ENCODE measurements at regions not wholly inside any gene's neighbourhood (a gene's known extent, or its start where the extent isn't known, plus 50 kb on each side); places are given as distances from the start of the nearest gene placed in this dataset.

- no peak for DNase-seq
- ATAC-seq (ENCODE audit: poor library complexity): no peak
- intact Hi-C loops (cut with DNase I): no loop called here
Measured at GRCh38 chr6:14711704-14712379, 534.0 kb upstream of the JARID2 start.

GRCh38 chr6:14713008-14713960 is 532.6 kb upstream of the JARID2 start:
- intact Hi-C loops (cut with DNase I): no loop called here
- DNase-seq (peak; percentile 52), ATAC-seq (ENCODE audit: poor library complexity) (peak; percentile 91)

- intact Hi-C loops (cut with DNase I): no loop called here
- ATAC-seq (ENCODE audit: poor library complexity) (no peak), DNase-seq (no peak)
Measured at GRCh38 chr6:14713966-14714631, 531.8 kb upstream of the JARID2 start.

- ATAC-seq (ENCODE audit: poor library complexity): no peak
- intact Hi-C loops (cut with DNase I): no loop called here
- no peak for DNase-seq
Measured at GRCh38 chr6:14715076-14715475, 530.8 kb upstream of the JARID2 start.

GRCh38 chr6:14716499-14717146 is 529.2 kb upstream of the JARID2 start:
- intact Hi-C loops (cut with DNase I): no loop called here
- ATAC-seq (ENCODE audit: poor library complexity): no peak

GRCh38 chr6:14717307-14717706 is 528.6 kb upstream of the JARID2 start:
- ATAC-seq (ENCODE audit: poor library complexity) (no peak), DNase-seq (no peak)
- intact Hi-C loops (cut with DNase I): no loop called here

More at GRCh38 chr6:14716499-14717146, 529.2 kb upstream of the JARID2 start:
- no peak for DNase-seq

GRCh38 chr6:14718861-14719260 is 527.0 kb upstream of the JARID2 start:
- ATAC-seq (ENCODE audit: poor library complexity) (no peak), DNase-seq (no peak)
- intact Hi-C loops (cut with DNase I): no loop called here

- DNase-seq: no peak
- intact Hi-C loops (cut with DNase I): no loop called here
- ATAC-seq (ENCODE audit: poor library complexity): peak; percentile 51
Measured at GRCh38 chr6:14719270-14719669, 526.6 kb upstream of the JARID2 start.

GRCh38 chr6:14720411-14721102 is 525.3 kb upstream of the JARID2 start:
- DNase-seq: no peak
- intact Hi-C loops (cut with DNase I): no loop called here
- ATAC-seq (ENCODE audit: poor library complexity): peak; percentile 13

GRCh38 chr6:14721103-14721758 is 524.6 kb upstream of the JARID2 start:
- intact Hi-C loops (cut with DNase I): no loop called here
- ATAC-seq (ENCODE audit: poor library complexity): peak; percentile 70
- DNase-seq: no peak

GRCh38 chr6:14722001-14722562 is 523.8 kb upstream of the JARID2 start:
- ATAC-seq (ENCODE audit: poor library complexity) (no peak), DNase-seq (no peak)
- intact Hi-C loops (cut with DNase I): no loop called here

GRCh38 chr6:14722704-14723103 is 523.2 kb upstream of the JARID2 start:
- ATAC-seq (ENCODE audit: poor library complexity): no peak
- no peak for DNase-seq
- intact Hi-C loops (cut with DNase I): no loop called here

GRCh38 chr6:14723535-14724086 is 522.3 kb upstream of the JARID2 start:
- intact Hi-C loops (cut with DNase I): no loop called here
- no peak for ATAC-seq (ENCODE audit: poor library complexity)
- no peak for DNase-seq

- DNase-seq (no peak), ATAC-seq (ENCODE audit: poor library complexity) (no peak)
- intact Hi-C loops (cut with DNase I): no loop called here
Measured at GRCh38 chr6:14724549-14724948, 521.3 kb upstream of the JARID2 start.

- peak; percentile 63 for DNase-seq
- intact Hi-C loops (cut with DNase I): no loop called here
- ATAC-seq (ENCODE audit: poor library complexity): peak; percentile 65
Measured at GRCh38 chr6:14726816-14727493, 518.9 kb upstream of the JARID2 start.

- ATAC-seq (ENCODE audit: poor library complexity) (peak; percentile 70), DNase-seq (no peak)
- intact Hi-C loops (cut with DNase I): no loop called here
Measured at GRCh38 chr6:14727494-14728395, 518.1 kb upstream of the JARID2 start.

Measured in Right ventricle myocardium superior (tissue), 1 donor.